HepG2 (cell line): ENCODE measurements at regions not wholly inside any gene's neighbourhood (a gene's known extent, or its start where the extent isn't known, plus 50 kb on each side); places are given as distances from the start of the nearest gene placed in this dataset.

Experiments used
- ATAC-seq: fragments of 200-7000 bp; cut with Tn5 transposase; 3 replicates; pipeline ENCODE4 v1.9.1; 2020; ENCODE audit warnings: mild to moderate bottlenecking, moderate library complexity
- BruUV-seq: library from RNA; stranded (reverse); fragments of 400-500 nt; replicated peaks from 2 replicates; lab custom pipeline; 2021; lab: Mats Ljungman, UMichigan
- CTCF ChIA-PET: fragments of 300-600 bp; formaldehyde crosslinking; extraction: SDS; loops from one replicate; lab custom pipeline; 2021; ENCODE audit warnings: low total read pairs, inconsistent platforms, low intra/inter-chr PET ratio; lab: Yijun Ruan, JAX
- POLR2A ChIA-PET: fragments of 350-600 bp; sonication (Branson Sonifier 250); formaldehyde crosslinking; loops from one replicate; lab custom pipeline; 2020; ENCODE audit warnings: antibody characterized with exemption, inconsistent platforms; lab: Yijun Ruan, JAX
- DNase-seq: peaks from one replicate; pipeline ENCODE4 v3.0.0-alpha.2; 2015; ENCODE audit warnings: low spot score
- FAIRE-seq: peaks from 3 replicates; lab custom pipeline; 2011; peaks lifted over from hg19 to GRCh38; lab: Jason Lieb, UNC
- H2AFZ ChIP-seq: one replicate; pipeline ENCODE4 v1.6.1; 2011; ENCODE audit warnings: low read length, inconsistent platforms
- H3K27ac ChIP-seq: fragments of 300-600 bp; 3 replicates; pipeline ENCODE4 v1.8.0; 2011; ENCODE audit warnings: mixed run types, mild to moderate bottlenecking, mixed read lengths, low read length, inconsistent platforms; ENCODE audit not compliant: insufficient read depth; ENCODE audit errors: extremely low read length
- H3K27me3 ChIP-seq, 2 experiments: fragments of 200-600 bp in 1 of 2; 2 replicates in 1 of 2; 3 replicates in 1 of 2; pipeline versions ENCODE4 v1.6.0 to v1.8.0; 2011; ENCODE audit warnings: low read length in 2 of 2, mild to moderate bottlenecking in 2 of 2, moderate library complexity in 2 of 2, inconsistent platforms in 1 of 2; ENCODE audit not compliant: insufficient read depth in 2 of 2, control insufficient read depth in 1 of 2
- H3K36me3 ChIP-seq, 2 experiments: fragments of 200-600 bp in 1 of 2; replicated peaks in 1 of 2; 2 replicates in 1 of 2; 3 replicates in 1 of 2; pipeline versions ENCODE4 v1.5.1 to v1.8.0; 2011; ENCODE audit warnings: low read length in 2 of 2, inconsistent platforms in 1 of 2; ENCODE audit not compliant: insufficient read depth in 2 of 2, control insufficient read depth in 1 of 2
- H3K4me1 ChIP-seq: 2 replicates; pipeline ENCODE4 v1.5.1; 2012; ENCODE audit warnings: low read length, inconsistent platforms; ENCODE audit not compliant: insufficient read depth
- H3K4me2 ChIP-seq: 2 replicates; pipeline ENCODE4 v1.6.0; 2011; ENCODE audit warnings: low read depth, low read length, inconsistent platforms
- H3K4me3 ChIP-seq, 3 experiments: fragments of 200-600 bp in 1 of 3; sonication (generic), shearing (Covaris generic) in 1 of 3; replicated peaks in 1 of 3; 2 replicates each; pipeline ENCODE4 v1.5.1; 2011 to 2016; ENCODE audit warnings: low read length in 3 of 3, inconsistent platforms in 2 of 3, low read depth in 2 of 3, mild to moderate bottlenecking in 2 of 3, control low read depth in 1 of 3, mixed read lengths in 1 of 3; ENCODE audit not compliant: insufficient read depth in 1 of 3
- H3K79me2 ChIP-seq: one replicate; pipeline ENCODE4 v1.6.1; 2011; ENCODE audit warnings: low read length, inconsistent platforms; ENCODE audit not compliant: insufficient read depth
- H3K9ac ChIP-seq: 2 replicates; pipeline ENCODE4 v1.6.0; 2011; ENCODE audit warnings: mild to moderate bottlenecking, low read depth, low read length, inconsistent platforms; ENCODE audit not compliant: insufficient read depth
- H3K9me3 ChIP-seq: 2 replicates; pipeline ENCODE4 v1.5.1; 2012; ENCODE audit warnings: mild to moderate bottlenecking, low read length
- H4K20me1 ChIP-seq: 2 replicates; pipeline ENCODE4 v1.6.0; 2011; ENCODE audit warnings: inconsistent platforms, mild to moderate bottlenecking, low read length, moderate library complexity; ENCODE audit not compliant: insufficient read depth
- FOSL1 ChIP-seq: sonication (generic); formaldehyde crosslinking; IDR thresholded peaks from 2 replicates; pipeline ENCODE4 v1.9.0; 2021; ENCODE audit warnings: missing genetic modification reagents, borderline replicate concordance
- FOXJ3 ChIP-seq: sonication (generic); formaldehyde crosslinking; IDR thresholded peaks from 2 replicates; pipeline ENCODE4 v1.4.0; 2020; ENCODE audit warnings: missing genetic modification reagents, mild to moderate bottlenecking, borderline replicate concordance
- GATAD2A ChIP-seq: IDR thresholded peaks from 2 replicates; pipeline ENCODE4 v1.6.1; 2016
- HCFC1 ChIP-seq: fragments of 150-350 bp; IDR thresholded peaks from 2 replicates; pipeline ENCODE4 v1.6.1; 2014; ENCODE audit warnings: low read depth, low read length
- HOXA3 ChIP-seq: sonication (generic); formaldehyde crosslinking; IDR thresholded peaks from 2 replicates; pipeline ENCODE4 v1.5.0; 2020; ENCODE audit warnings: missing genetic modification reagents
- IRF1 ChIP-seq: sonication (generic); formaldehyde crosslinking; IDR thresholded peaks from 2 replicates; pipeline ENCODE4 v1.4.0; 2020; ENCODE audit warnings: low read depth, mild to moderate bottlenecking, missing genetic modification reagents
- SIX1 ChIP-seq: sonication (generic); formaldehyde crosslinking; IDR thresholded peaks from 2 replicates; pipeline ENCODE4 v1.4.0; 2020; ENCODE audit warnings: missing genetic modification reagents, borderline replicate concordance
- SOX6 ChIP-seq, 2 experiments: fragments of 450-650 bp in 1 of 2; sonication (generic) in 1 of 2; formaldehyde crosslinking in 1 of 2; IDR thresholded peaks; 2 replicates each; pipeline versions ENCODE4 v1.4.0 to v1.6.1; 2017 to 2020; ENCODE audit warnings: antibody characterized with exemption in 1 of 2, mild to moderate bottlenecking in 1 of 2, missing genetic modification reagents in 1 of 2
- SPEN ChIP-seq: sonication (generic); formaldehyde crosslinking; IDR thresholded peaks from 2 replicates; pipeline ENCODE4 v1.5.1; 2020; ENCODE audit warnings: low read depth, mild to moderate bottlenecking, missing genetic modification reagents
- THAP7 ChIP-seq: sonication (generic); formaldehyde crosslinking; IDR thresholded peaks from 2 replicates; pipeline ENCODE4 v1.8.1; 2023; ENCODE audit warnings: mild to moderate bottlenecking, missing genetic modification reagents
- TP53 ChIP-seq: sonication (generic); formaldehyde crosslinking; conservative IDR thresholded peaks from 2 replicates; pipeline ENCODE4 v1.4.0; 2020; ENCODE audit warnings: missing genetic modification reagents
- ZFP82 ChIP-seq: sonication (generic); formaldehyde crosslinking; IDR thresholded peaks from 2 replicates; pipeline ENCODE4 v1.5.1; 2020; ENCODE audit warnings: mild to moderate bottlenecking, missing genetic modification reagents, borderline replicate concordance
- ZNF629 ChIP-seq: sonication (generic); formaldehyde crosslinking; conservative IDR thresholded peaks from 2 replicates; pipeline ENCODE4 v1.5.0; 2020; ENCODE audit warnings: missing genetic modification reagents
- ZNF839 ChIP-seq: sonication (generic); formaldehyde crosslinking; IDR thresholded peaks from 2 replicates; pipeline ENCODE4 v1.4.0; 2020; ENCODE audit warnings: missing genetic modification reagents, mild to moderate bottlenecking, borderline replicate concordance
- WGBS: methylation state at CpG from one replicate; pipeline ENCODE4 v1.1.6; 2017; ENCODE audit warnings: low lambda C conversion rate; 5-methylcytosine and 5-hydroxymethylcytosine counted together
- in situ Hi-C: cut with HindIII; loops from 2 replicates; pipeline ENCODE4 v1.10.0; 2017; ENCODE audit warnings: low pct_unique_long_range_greater_than_20kb; ENCODE audit not compliant: extremely low pct_ligation_motif_present
- intact Hi-C: fragments of 100-400 bp; cut with micrococcal nuclease; formaldehyde crosslinking; loops from one replicate; pipeline ENCODE4 v1.10.0; 2022; ENCODE audit not compliant: unreplicated experiment

- Histone ChIP-seq H2AFZ (no peak overlapping the region), H3K9me3 (peaks cover 55% of the 10 kb centered on the region), H3K4me2 (no peak overlapping the region), H3K79me2 (no peaks in the 10 kb centered on the region), H3K27me3 (no peaks in the 10 kb centered on the region), H3K36me3 (no peaks in the 10 kb centered on the region), H3K9ac (no peak overlapping the region), H3K27ac (no peak overlapping the region), H3K4me3 (no peak overlapping the region), H4K20me1 (no peaks in the 10 kb centered on the region), H3K4me1 (no peaks in the 10 kb centered on the region)
- no TSS peak for BruUV-seq
- ATAC-seq (no peak), FAIRE-seq (no peak), DNase-seq (no peak)
- in situ Hi-C loops (no loop called here), intact Hi-C loops (no loop called here)
- ChIA-PET POLR2A (no interaction called here), CTCF (no interaction called here)
- TF ChIP-seq FOXJ3 (CRISPR knock-in tag) (no peak), IRF1 (CRISPR knock-in tag) (no peak), SIX1 (CRISPR knock-in tag) (no peak), HCFC1 (no peak), ZNF839 (no peak), ZFP82 (CRISPR knock-in tag) (no peak), TP53 (CRISPR knock-in tag) (no peak), SOX6 (IDR thresholded peaks at IDR 0.05) (no peak), SOX6 (CRISPR knock-in tag; IDR thresholded peaks at IDR 0.05) (no peak), SPEN (CRISPR knock-in tag) (no peak), ZNF629 (no peak), GATAD2A (CRISPR knock-in tag) (no peak), THAP7 (CRISPR knock-in tag) (no peak), HOXA3 (CRISPR knock-in tag) (no peak), FOSL1 (CRISPR knock-in tag) (no peak)
- under 1% methylated on average over 4 of the region's 4 CpGs for WGBS
Measured at GRCh38 chr16:63938661-63939060, 1183.2 kb downstream of the CDH11 start.
